ENCODE measurements at regions not wholly inside any gene's neighbourhood (a gene's known extent, or its start where the extent isn't known, plus 50 kb on each side); places are given as distances from the start of the nearest gene placed in this dataset.

GRCh38 chr15:70556151-70556741 is 207.1 kb downstream of the UACA start:
- peak; percentile 16 for DNase-seq (ENCODE audit: low read depth)

DNA sequence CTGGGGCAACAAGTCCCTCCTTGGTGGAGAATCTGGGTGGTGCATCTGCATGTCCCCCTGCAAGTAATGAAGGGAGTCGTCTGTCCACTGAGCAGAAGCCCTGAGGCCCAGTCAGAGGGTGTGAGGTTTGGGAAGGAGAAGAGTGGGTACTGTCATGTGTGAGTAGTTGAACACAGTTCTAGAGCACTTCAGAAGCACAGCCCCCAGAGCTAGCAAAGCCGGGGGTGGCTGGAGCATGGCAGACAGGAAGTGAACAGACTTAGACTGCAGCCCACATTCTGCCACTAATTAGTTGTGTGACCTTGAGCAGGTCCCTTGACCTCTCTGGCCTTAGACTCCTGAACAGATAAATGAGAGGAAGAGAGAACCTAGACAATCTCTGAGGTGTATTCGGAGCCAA is 207.6 kb downstream of the UACA start:
- DNase-seq (ENCODE audit: low read depth): no peak

GRCh38 chr15:70547846-70548487 is 215.4 kb downstream of the UACA start:
- no peak for DNase-seq (ENCODE audit: low read depth)

- DNase-seq (ENCODE audit: low read depth): no peak
These were observed 217.8 kb downstream of the UACA start for GRCh38 chr15:70545526-70545925.

- no peak for DNase-seq (ENCODE audit: low read depth)
These were observed 221.8 kb downstream of the UACA start for GRCh38 chr15:70541511-70541910.

DNA sequence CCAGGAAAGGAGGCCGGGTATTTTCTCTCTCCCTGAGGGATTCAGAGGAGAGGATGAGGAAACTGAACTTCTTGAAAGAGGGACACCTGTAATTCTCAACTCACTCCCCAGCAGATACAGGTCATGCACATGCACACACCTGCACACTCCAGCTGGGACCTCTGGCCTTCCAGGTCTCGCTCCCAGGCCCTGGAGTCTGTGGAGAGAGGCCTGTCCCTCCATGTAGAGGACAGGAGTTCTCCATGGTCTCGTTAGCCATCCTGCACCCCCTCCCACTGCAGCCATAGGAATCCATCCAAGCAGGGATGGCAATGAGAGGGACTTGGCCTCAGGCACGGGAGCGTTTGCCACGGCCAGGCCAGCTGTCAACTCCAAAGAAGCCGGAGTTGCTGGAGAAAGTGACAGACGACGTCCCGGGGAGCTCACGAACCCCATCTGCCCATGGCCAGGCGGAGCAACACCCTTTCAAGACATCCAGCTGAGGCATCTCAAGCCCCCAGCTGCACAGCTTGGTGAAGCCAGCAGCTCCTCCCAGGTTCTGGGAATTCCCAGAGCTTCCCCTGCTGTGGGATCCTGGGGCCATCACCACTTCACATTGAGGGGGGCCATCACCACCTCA is 223.3 kb downstream of the UACA start:
- DNase-seq (ENCODE audit: low read depth): no peak

GRCh38 chr15:70539409-70539808 is 223.9 kb downstream of the UACA start:
- DNase-seq (ENCODE audit: low read depth): no peak

DNA sequence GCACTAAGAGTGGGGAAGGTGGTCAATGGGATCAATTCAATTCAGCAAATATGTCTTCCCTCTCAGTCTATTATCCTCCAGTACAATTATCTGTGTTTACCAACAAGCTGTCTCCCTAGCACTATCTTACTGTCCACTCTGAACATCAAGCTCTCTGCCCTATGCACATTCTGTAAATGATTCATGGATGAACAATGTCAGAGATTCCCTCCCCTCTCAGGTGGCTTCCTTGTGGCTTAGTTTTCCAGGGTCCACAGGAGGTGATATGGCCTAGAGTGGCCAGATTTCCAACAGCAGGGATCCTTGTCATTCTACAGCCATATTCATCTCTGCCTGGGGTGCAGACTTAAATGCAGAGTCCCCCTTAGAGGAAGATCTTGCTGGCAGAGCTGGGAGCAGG is 225.1 kb downstream of the UACA start:
- peak; percentile 75 for DNase-seq (ENCODE audit: low read depth)

DNA sequence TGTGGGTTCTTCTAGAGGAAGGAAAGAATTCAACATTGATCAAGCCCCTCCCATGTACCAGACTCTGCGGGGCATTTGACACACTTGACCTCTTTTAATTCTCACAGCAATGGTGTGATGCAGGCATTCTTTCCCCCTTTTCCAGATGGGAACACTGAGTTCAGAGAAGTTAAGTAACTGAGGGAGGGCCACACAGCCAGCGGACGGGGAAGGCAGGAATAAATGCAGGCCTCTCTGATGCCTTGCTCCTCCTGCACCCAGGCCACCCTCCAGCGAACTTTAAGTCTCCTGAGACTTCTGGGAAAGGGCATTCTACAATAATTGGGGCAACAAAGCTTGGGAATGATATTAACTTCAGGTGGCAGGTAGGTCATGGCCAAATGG is 227.4 kb downstream of the UACA start:
- no peak for DNase-seq (ENCODE audit: low read depth)

GRCh38 chr15:70535071-70535954 is 228.0 kb downstream of the UACA start:
- no peak for DNase-seq (ENCODE audit: low read depth)

- no peak for DNase-seq (ENCODE audit: low read depth)
These were observed 229.2 kb downstream of the UACA start for GRCh38 chr15:70533931-70534742.

DNA sequence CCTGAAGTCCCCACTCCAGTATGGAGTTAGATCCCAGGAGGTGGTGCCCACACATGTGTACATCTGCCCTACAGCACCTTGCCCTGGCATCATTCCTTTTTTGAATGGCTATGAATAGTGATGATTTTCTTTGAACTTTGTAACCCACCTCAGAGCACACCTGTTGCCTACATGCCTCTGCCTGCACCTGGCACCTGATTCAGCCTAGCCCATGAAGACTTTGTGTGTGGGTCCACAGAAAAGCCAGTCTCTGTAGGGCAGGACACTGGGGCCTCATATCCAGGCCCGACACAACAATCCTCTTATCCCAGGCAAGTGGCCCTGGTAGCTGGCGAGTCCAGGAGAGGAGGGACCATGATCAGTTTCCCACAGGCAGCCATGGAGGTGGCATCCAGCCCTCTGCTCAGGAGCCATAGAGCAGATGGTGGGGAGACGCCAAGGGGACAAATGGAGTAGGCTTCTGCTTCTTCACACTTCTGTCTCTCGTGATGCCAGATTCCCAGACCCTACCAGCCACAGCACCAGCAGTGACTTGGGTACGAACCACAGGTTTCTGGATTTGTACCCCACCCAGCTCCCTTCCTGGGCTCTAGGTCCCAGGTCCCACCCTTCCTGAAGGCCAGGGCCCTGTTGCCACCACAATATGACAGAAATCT is 230.7 kb downstream of the UACA start:
- DNase-seq (ENCODE audit: low read depth): no peak

DNA sequence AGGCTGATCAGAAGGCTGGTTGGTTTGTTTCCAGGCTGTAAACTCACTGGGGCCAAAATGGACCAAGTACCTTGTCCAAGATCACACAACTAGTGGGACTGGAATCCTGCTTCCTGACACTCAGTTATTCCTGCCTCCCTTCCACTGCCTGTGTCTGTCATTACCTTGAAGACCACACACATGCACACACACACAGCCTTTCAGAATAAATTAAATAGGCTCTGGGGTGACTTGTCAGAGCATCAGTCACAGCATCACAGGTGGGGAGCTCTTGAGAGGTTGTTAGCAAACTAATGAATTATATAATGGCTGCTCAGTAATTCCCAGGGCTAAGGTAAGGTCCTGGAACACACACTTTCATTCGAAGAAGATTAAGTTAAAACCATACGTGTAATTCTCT is 231.8 kb downstream of the UACA start:
- DNase-seq (ENCODE audit: low read depth): no peak

- no peak for DNase-seq (ENCODE audit: low read depth)
These were observed 232.5 kb downstream of the UACA start for GRCh38 chr15:70530906-70531305.

- no peak for DNase-seq (ENCODE audit: low read depth)
These were observed 232.9 kb downstream of the UACA start for GRCh38 chr15:70530503-70530902.

GRCh38 chr15:70530017-70530499 is 233.3 kb downstream of the UACA start:
- DNase-seq (ENCODE audit: low read depth): no peak

DNA sequence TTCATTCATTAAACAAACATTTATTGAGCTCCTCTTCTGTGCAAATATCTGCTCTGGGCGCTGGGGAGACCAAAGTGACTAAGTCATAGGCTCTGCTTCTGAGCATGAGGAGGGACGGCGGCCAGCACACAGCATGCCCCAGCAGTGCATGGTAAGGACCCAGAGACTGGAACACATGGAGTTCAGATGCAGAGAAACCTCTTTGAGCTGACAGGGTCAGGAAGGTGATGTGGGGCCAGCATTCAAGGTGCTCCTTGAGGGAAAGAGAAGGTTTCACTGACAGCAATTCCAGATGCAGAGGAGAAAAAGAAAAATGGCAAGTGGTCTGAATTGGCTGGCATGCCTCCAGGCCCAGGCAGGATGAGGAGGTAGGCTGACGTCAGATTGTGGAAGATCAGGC is 234.5 kb downstream of the UACA start:
- no peak for DNase-seq (ENCODE audit: low read depth)

DNA sequence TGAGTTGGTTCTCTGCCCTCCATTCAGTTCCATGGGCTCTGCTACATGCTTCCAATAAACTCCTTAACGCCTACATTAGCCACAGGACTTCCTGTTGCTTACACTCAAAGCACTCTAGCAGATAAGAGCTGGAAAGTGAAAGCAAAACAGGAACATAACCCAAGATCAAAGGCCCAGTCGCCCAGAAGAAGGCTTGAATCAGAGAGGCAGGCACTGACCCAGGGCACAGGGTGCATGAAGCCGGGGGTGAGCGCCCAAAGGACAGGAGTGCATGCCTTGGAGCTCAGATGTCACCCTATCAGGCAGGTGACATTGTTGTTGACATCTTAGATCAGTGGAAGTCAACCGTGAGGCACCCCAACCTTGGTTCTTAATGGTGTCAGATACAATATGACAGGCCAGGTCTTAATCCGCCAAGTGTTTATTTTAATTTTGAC is 235.1 kb downstream of the UACA start:
- DNase-seq (ENCODE audit: low read depth): peak; percentile 61

- no peak for DNase-seq (ENCODE audit: low read depth)
These were observed 236.4 kb downstream of the UACA start for GRCh38 chr15:70526974-70527325.

DNA sequence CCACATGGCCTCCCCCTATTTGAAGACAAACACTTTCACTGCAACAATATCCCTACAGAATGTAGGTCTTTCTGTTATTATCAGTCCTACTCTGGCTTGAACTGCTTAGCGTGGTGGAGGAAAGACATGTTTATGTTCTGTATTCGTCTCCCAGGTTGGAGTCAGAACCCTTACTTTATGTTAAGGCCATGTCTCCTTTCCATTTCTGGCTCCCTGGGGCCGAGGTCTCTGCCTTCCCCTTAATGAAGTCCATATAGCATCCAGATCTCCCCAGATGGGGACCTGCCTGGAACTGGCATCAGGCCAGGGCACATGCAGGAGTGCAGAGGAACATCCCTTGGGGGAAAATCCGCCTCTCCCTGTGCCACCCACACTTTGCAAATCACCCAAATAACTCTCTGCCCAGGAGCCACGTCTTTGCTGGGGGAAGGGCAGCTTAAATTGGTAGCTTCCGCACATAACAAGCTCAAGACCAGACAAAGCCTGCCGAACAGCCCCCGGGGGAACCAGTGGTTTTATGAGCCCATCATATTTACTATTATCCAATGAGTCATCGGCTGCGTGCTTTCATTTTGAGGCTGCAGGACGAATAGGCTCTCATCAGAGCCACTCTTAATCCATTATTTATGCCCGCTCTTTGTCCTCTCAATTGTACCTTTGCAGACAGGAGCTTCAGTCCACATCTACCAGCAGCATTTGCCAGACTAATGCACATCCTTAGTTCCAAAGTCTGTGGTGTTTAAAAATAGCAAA is 237.0 kb downstream of the UACA start:
- peak; percentile 63 for DNase-seq (ENCODE audit: low read depth)

Measured in renal cortical epithelial cell (primary cell).